ENCODE measurements at regions not wholly inside any gene's neighbourhood (a gene's known extent, or its start where the extent isn't known, plus 50 kb on each side); places are given as distances from the start of the nearest gene placed in this dataset.

- peak overlapping the region; percentile 93 for H3K4me2 ChIP-seq (ENCODE audit: low read length)
- intact Hi-C loops (cut with micrococcal nuclease; ENCODE audit: unreplicated experiment) = loop anchor here (5.0 kb wide), 1 partner anchor 41 kb away; no protein-coding TSS in a partner anchor
- H3K9me3 ChIP-seq (ENCODE audit: low read length) = no peaks in the 10 kb centered on the region
- peak overlapping the region; percentile 87 for H3K4me3 ChIP-seq (ENCODE audit: low read depth, low read length, poor library complexity, severe bottlenecking)
- TF ChIP-seq CTCF (conservative IDR thresholded peaks at IDR 0.05; ENCODE audit: low read length) (no peak), EZH2phosphoT487 (IDR thresholded peaks at IDR 0.05; ENCODE audit: borderline replicate concordance, low read depth, low read length) (no peak)
- peaks cover 7% of the 10 kb centered on the region; the same call in 1 of the 2 replicates for H4K20me1 ChIP-seq (ENCODE audit: insufficient read depth, low read length)
- DNase-seq (ENCODE audit: low spot score) = no peak
- H3K79me2 ChIP-seq (ENCODE audit: insufficient read depth, low read depth, low read length) = peaks cover 55% of the 10 kb centered on the region
- H3K9me2 ChIP-seq (ENCODE audit: insufficient read depth, low read length) = no peaks in the 10 kb centered on the region
- H3K27ac ChIP-seq (ENCODE audit: low read depth, low read length, poor library complexity, severe bottlenecking) = peak overlapping the region; percentile 47
- POLR2A ChIA-PET = interaction anchor here (1.5 kb wide), 1 partner anchor 22 kb away, joined by 3 read pairs; no protein-coding TSS in a partner anchor
- no peaks in the 10 kb centered on the region for H3K36me3 ChIP-seq (ENCODE audit: insufficient read depth, low read length)
- H3K4me1 ChIP-seq (ENCODE audit: insufficient read depth, low read length, poor library complexity, severe bottlenecking) = peaks cover 47% of the 10 kb centered on the region
- TSS peak; percentile 52 for BruUV-seq (replicated peaks)
- H2AFZ ChIP-seq (ENCODE audit: low read length) = peak overlapping the region; percentile 11; the same call in 1 of the 2 replicates
- CTCF ChIA-PET (ENCODE audit: unreplicated experiment) = no interaction called here
Measured at GRCh38 chr22:25403284-25403810, 161.1 kb upstream of the GRK3 start.

GRCh38 chr22:25403811-25404471 lies 160.5 kb upstream of the GRK3 start:
- H3K9me2 ChIP-seq (ENCODE audit: insufficient read depth, low read length) = no peaks in the 10 kb centered on the region
- intact Hi-C loops (cut with micrococcal nuclease; ENCODE audit: unreplicated experiment) = loop anchor here (2.0 to 5.0 kb wide), 2 partner anchors 42 to 43 kb away; no protein-coding TSS in a partner anchor
- peaks cover 7% of the 10 kb centered on the region; the same call in 1 of the 2 replicates for H4K20me1 ChIP-seq (ENCODE audit: insufficient read depth, low read length)
- H3K9me3 ChIP-seq (ENCODE audit: low read length) = no peaks in the 10 kb centered on the region
- H3K4me1 ChIP-seq (ENCODE audit: insufficient read depth, low read length, poor library complexity, severe bottlenecking) = peaks cover 41% of the 10 kb centered on the region
- H3K27ac ChIP-seq (ENCODE audit: low read depth, low read length, poor library complexity, severe bottlenecking) = peak overlapping the region; percentile 47
- ChIA-PET CTCF (ENCODE audit: unreplicated experiment) (no interaction called here), POLR2A (no interaction called here)
- no peaks in the 10 kb centered on the region for H3K36me3 ChIP-seq (ENCODE audit: insufficient read depth, low read length)
- peak overlapping the region; percentile 11; the same call in 1 of the 2 replicates for H2AFZ ChIP-seq (ENCODE audit: low read length)
- TF ChIP-seq CTCF (conservative IDR thresholded peaks at IDR 0.05; ENCODE audit: low read length) (no peak), EZH2phosphoT487 (IDR thresholded peaks at IDR 0.05; ENCODE audit: borderline replicate concordance, low read depth, low read length) (no peak)
- no TSS peak for BruUV-seq (replicated peaks)
- H3K4me2 ChIP-seq (ENCODE audit: low read length) = peak overlapping the region; percentile 93
- DNase-seq (ENCODE audit: low spot score) = no peak
- peaks cover 50% of the 10 kb centered on the region for H3K79me2 ChIP-seq (ENCODE audit: insufficient read depth, low read depth, low read length)
- H3K4me3 ChIP-seq (ENCODE audit: low read depth, low read length, poor library complexity, severe bottlenecking) = peak overlapping the region; percentile 87

GRCh38 chr22:25404556-25404927 lies 159.9 kb upstream of the GRK3 start:
- no peak for DNase-seq (ENCODE audit: low spot score)
- POLR2A ChIA-PET = no interaction called here

More at GRCh38 chr22:25404556-25404927, 159.9 kb upstream of the GRK3 start:
- CTCF ChIA-PET (ENCODE audit: unreplicated experiment) = no interaction called here
- Histone ChIP-seq H2AFZ (ENCODE audit: low read length) (peak overlapping the region; percentile 56; the same call in 1 of the 2 replicates), H3K4me2 (ENCODE audit: low read length) (peak overlapping the region; percentile 93), H3K9me3 (ENCODE audit: low read length) (no peaks in the 10 kb centered on the region), H4K20me1 (ENCODE audit: insufficient read depth, low read length) (peaks cover 7% of the 10 kb centered on the region; the same call in 1 of the 2 replicates), H3K79me2 (ENCODE audit: insufficient read depth, low read depth, low read length) (peaks cover 50% of the 10 kb centered on the region), H3K9me2 (ENCODE audit: insufficient read depth, low read length) (no peaks in the 10 kb centered on the region), H3K4me3 (ENCODE audit: low read depth, low read length, poor library complexity, severe bottlenecking) (peak overlapping the region; percentile 87), H3K36me3 (ENCODE audit: insufficient read depth, low read length) (no peaks in the 10 kb centered on the region), H3K27ac (ENCODE audit: low read depth, low read length, poor library complexity, severe bottlenecking) (peak overlapping the region; percentile 47), H3K4me1 (ENCODE audit: insufficient read depth, low read length, poor library complexity, severe bottlenecking) (peaks cover 40% of the 10 kb centered on the region)
- TF ChIP-seq CTCF (conservative IDR thresholded peaks at IDR 0.05; ENCODE audit: low read length) = 0 out of 2 replicates have a peak, but pooled peaks have one; percentile 24
- no peak for TF ChIP-seq EZH2phosphoT487 (IDR thresholded peaks at IDR 0.05; ENCODE audit: borderline replicate concordance, low read depth, low read length)
- intact Hi-C loops (cut with micrococcal nuclease; ENCODE audit: unreplicated experiment) = loop anchor here (2.0 to 5.0 kb wide), 2 partner anchors 42 kb away; no protein-coding TSS in a partner anchor
- BruUV-seq (replicated peaks) = no TSS peak

All from OCI-LY7 (cell line).